ENCODE measurements at regions not wholly inside any gene's neighbourhood (a gene's known extent, or its start where the extent isn't known, plus 50 kb on each side); places are given as distances from the start of the nearest gene placed in this dataset.

GRCh38 chr13:97616385-97616784 lies 182.4 kb downstream of the RAP2A start:
- Histone ChIP-seq H3K4me3 (ENCODE audit: low read depth in 1 of 5, low read length in 5 of 5) (no peak overlapping the region), H3K27me3 (ENCODE audit: control insufficient read depth in 5 of 5, insufficient read depth in 4 of 5, low read length in 5 of 5) (no peaks in the 10 kb centered on the region), H3K9me3 (ENCODE audit: control insufficient read depth in 5 of 5, low read length in 5 of 5) (no peaks in the 10 kb centered on the region), H3K36me3 (ENCODE audit: control insufficient read depth in 5 of 5, insufficient read depth in 5 of 5, low read length in 5 of 5) (no peaks in the 10 kb centered on the region), H3K27ac (ENCODE audit: low read depth, low read length) (no peak overlapping the region), H3K4me1 (ENCODE audit: control insufficient read depth in 5 of 5, insufficient read depth in 5 of 5, low read length in 5 of 5) (no peaks in the 10 kb centered on the region), H3K9ac (ENCODE audit: low read length in 5 of 5) (no peak overlapping the region)

GRCh38 chr13:97621025-97621424 lies 187.1 kb downstream of the RAP2A start:
- Histone ChIP-seq H3K4me3 (ENCODE audit: low read depth in 1 of 5, low read length in 5 of 5) (no peak overlapping the region), H3K4me1 (ENCODE audit: control insufficient read depth in 5 of 5, insufficient read depth in 5 of 5, low read length in 5 of 5) (no peaks in the 10 kb centered on the region), H3K9ac (ENCODE audit: low read length in 5 of 5) (no peak overlapping the region), H3K27ac (ENCODE audit: low read depth, low read length) (no peak overlapping the region), H3K36me3 (ENCODE audit: control insufficient read depth in 5 of 5, insufficient read depth in 5 of 5, low read length in 5 of 5) (no peaks in the 10 kb centered on the region), H3K9me3 (ENCODE audit: control insufficient read depth in 5 of 5, low read length in 5 of 5) (no peaks in the 10 kb centered on the region), H3K27me3 (ENCODE audit: control insufficient read depth in 5 of 5, insufficient read depth in 4 of 5, low read length in 5 of 5) (no peaks in the 10 kb centered on the region)

GRCh38 chr13:97621631-97622030 lies 187.7 kb downstream of the RAP2A start:
- Histone ChIP-seq H3K4me3 (ENCODE audit: low read depth in 1 of 5, low read length in 5 of 5) (no peak overlapping the region), H3K27me3 (ENCODE audit: control insufficient read depth in 5 of 5, insufficient read depth in 4 of 5, low read length in 5 of 5) (no peaks in the 10 kb centered on the region), H3K4me1 (ENCODE audit: control insufficient read depth in 5 of 5, insufficient read depth in 5 of 5, low read length in 5 of 5) (no peaks in the 10 kb centered on the region), H3K9me3 (ENCODE audit: control insufficient read depth in 5 of 5, low read length in 5 of 5) (no peaks in the 10 kb centered on the region), H3K27ac (ENCODE audit: low read depth, low read length) (no peak overlapping the region), H3K36me3 (ENCODE audit: control insufficient read depth in 5 of 5, insufficient read depth in 5 of 5, low read length in 5 of 5) (no peaks in the 10 kb centered on the region), H3K9ac (ENCODE audit: low read length in 5 of 5) (no peak overlapping the region)

- no peak overlapping the region for H3K27ac ChIP-seq (ENCODE audit: low read depth, low read length)
- H3K4me1 ChIP-seq (ENCODE audit: control insufficient read depth in 5 of 5, insufficient read depth in 5 of 5, low read length in 5 of 5), result no peaks in the 10 kb centered on the region
- no peaks in the 10 kb centered on the region for H3K27me3 ChIP-seq (ENCODE audit: control insufficient read depth in 5 of 5, insufficient read depth in 4 of 5, low read length in 5 of 5)
- no peaks in the 10 kb centered on the region for H3K36me3 ChIP-seq (ENCODE audit: control insufficient read depth in 5 of 5, insufficient read depth in 5 of 5, low read length in 5 of 5)
- H3K9me3 ChIP-seq (ENCODE audit: control insufficient read depth in 5 of 5, low read length in 5 of 5), result peaks cover 5 to 10% (median 8%) of the 10 kb centered on the region in 5 donors
- no peak overlapping the region for H3K4me3 ChIP-seq (ENCODE audit: low read depth in 1 of 5, low read length in 5 of 5)
- H3K9ac ChIP-seq (ENCODE audit: low read length in 5 of 5), result no peak overlapping the region
Observed at GRCh38 chr13:97627566-97627965, 193.6 kb downstream of the RAP2A start.

GRCh38 chr13:97629601-97630272 lies 195.8 kb downstream of the RAP2A start:
- Histone ChIP-seq H3K36me3 (ENCODE audit: control insufficient read depth in 5 of 5, insufficient read depth in 5 of 5, low read length in 5 of 5) (no peaks in the 10 kb centered on the region), H3K27me3 (ENCODE audit: control insufficient read depth in 5 of 5, insufficient read depth in 4 of 5, low read length in 5 of 5) (no peaks in the 10 kb centered on the region), H3K4me1 (ENCODE audit: control insufficient read depth in 5 of 5, insufficient read depth in 5 of 5, low read length in 5 of 5) (no peaks in the 10 kb centered on the region), H3K27ac (ENCODE audit: low read depth, low read length) (no peak overlapping the region), H3K4me3 (ENCODE audit: low read depth in 1 of 5, low read length in 5 of 5) (no peak overlapping the region), H3K9ac (ENCODE audit: low read length in 5 of 5) (no peak overlapping the region), H3K9me3 (ENCODE audit: control insufficient read depth in 5 of 5, low read length in 5 of 5) (peaks cover 5 to 10% (median 8%) of the 10 kb centered on the region in 5 donors)

- Histone ChIP-seq H3K27me3 (ENCODE audit: control insufficient read depth in 5 of 5, insufficient read depth in 4 of 5, low read length in 5 of 5) (no peaks in the 10 kb centered on the region), H3K27ac (ENCODE audit: low read depth, low read length) (no peak overlapping the region), H3K9me3 (ENCODE audit: control insufficient read depth in 5 of 5, low read length in 5 of 5) (peaks cover 5 to 10% (median 8%) of the 10 kb centered on the region in 5 donors), H3K4me3 (ENCODE audit: low read depth in 1 of 5, low read length in 5 of 5) (no peak overlapping the region), H3K36me3 (ENCODE audit: control insufficient read depth in 5 of 5, insufficient read depth in 5 of 5, low read length in 5 of 5) (no peaks in the 10 kb centered on the region), H3K9ac (ENCODE audit: low read length in 5 of 5) (no peak overlapping the region), H3K4me1 (ENCODE audit: control insufficient read depth in 5 of 5, insufficient read depth in 5 of 5, low read length in 5 of 5) (no peaks in the 10 kb centered on the region)
Observed at GRCh38 chr13:97630725-97631124, 196.8 kb downstream of the RAP2A start.

GRCh38 chr13:97631158-97631557 lies 197.2 kb downstream of the RAP2A start:
- H3K27me3 ChIP-seq (ENCODE audit: control insufficient read depth in 5 of 5, insufficient read depth in 4 of 5, low read length in 5 of 5), result no peaks in the 10 kb centered on the region
- no peak overlapping the region for H3K27ac ChIP-seq (ENCODE audit: low read depth, low read length)
- no peak overlapping the region for H3K9ac ChIP-seq (ENCODE audit: low read length in 5 of 5)
- peak overlapping the region in 1 of 5 donors; percentile 20 for H3K4me3 ChIP-seq (ENCODE audit: low read depth in 1 of 5, low read length in 5 of 5)
- no peaks in the 10 kb centered on the region for H3K36me3 ChIP-seq (ENCODE audit: control insufficient read depth in 5 of 5, insufficient read depth in 5 of 5, low read length in 5 of 5)
- no peaks in the 10 kb centered on the region for H3K4me1 ChIP-seq (ENCODE audit: control insufficient read depth in 5 of 5, insufficient read depth in 5 of 5, low read length in 5 of 5)
- peaks cover 5 to 10% (median 8%) of the 10 kb centered on the region in 5 donors for H3K9me3 ChIP-seq (ENCODE audit: control insufficient read depth in 5 of 5, low read length in 5 of 5)

- no peaks in the 10 kb centered on the region for H3K27me3 ChIP-seq (ENCODE audit: control insufficient read depth in 5 of 5, insufficient read depth in 4 of 5, low read length in 5 of 5)
- no peak overlapping the region for H3K9ac ChIP-seq (ENCODE audit: low read length in 5 of 5)
- no peaks in the 10 kb centered on the region for H3K9me3 ChIP-seq (ENCODE audit: control insufficient read depth in 5 of 5, low read length in 5 of 5)
- peaks cover 0 to 13% (median 4%) of the 10 kb centered on the region in 5 donors for H3K4me1 ChIP-seq (ENCODE audit: control insufficient read depth in 5 of 5, insufficient read depth in 5 of 5, low read length in 5 of 5)
- no peak overlapping the region for H3K4me3 ChIP-seq (ENCODE audit: low read depth in 1 of 5, low read length in 5 of 5)
- no peaks in the 10 kb centered on the region for H3K36me3 ChIP-seq (ENCODE audit: control insufficient read depth in 5 of 5, insufficient read depth in 5 of 5, low read length in 5 of 5)
- H3K27ac ChIP-seq (ENCODE audit: low read depth, low read length), result no peak overlapping the region
Observed at GRCh38 chr13:97639236-97639635, 205.3 kb downstream of the RAP2A start.

- no peaks in the 10 kb centered on the region for H3K9me3 ChIP-seq (ENCODE audit: control insufficient read depth in 5 of 5, low read length in 5 of 5)
- H3K4me3 ChIP-seq (ENCODE audit: low read depth in 1 of 5, low read length in 5 of 5), result no peak overlapping the region
- no peaks in the 10 kb centered on the region for H3K36me3 ChIP-seq (ENCODE audit: control insufficient read depth in 5 of 5, insufficient read depth in 5 of 5, low read length in 5 of 5)
- H3K9ac ChIP-seq (ENCODE audit: low read length in 5 of 5), result no peak overlapping the region
- H3K4me1 ChIP-seq (ENCODE audit: control insufficient read depth in 5 of 5, insufficient read depth in 5 of 5, low read length in 5 of 5), result peaks cover 0 to 13% (median 4%) of the 10 kb centered on the region in 5 donors
- H3K27ac ChIP-seq (ENCODE audit: low read depth, low read length), result no peak overlapping the region
- no peaks in the 10 kb centered on the region for H3K27me3 ChIP-seq (ENCODE audit: control insufficient read depth in 5 of 5, insufficient read depth in 4 of 5, low read length in 5 of 5)
Observed at GRCh38 chr13:97640268-97640667, 206.3 kb downstream of the RAP2A start.

GRCh38 chr13:97648171-97648880 lies 214.4 kb downstream of the RAP2A start:
- Histone ChIP-seq H3K27ac (ENCODE audit: low read depth, low read length) (no peak overlapping the region), H3K9me3 (ENCODE audit: control insufficient read depth in 5 of 5, low read length in 5 of 5) (no peaks in the 10 kb centered on the region)

More at GRCh38 chr13:97648171-97648880, 214.4 kb downstream of the RAP2A start:
- Histone ChIP-seq H3K4me3 (ENCODE audit: low read depth in 1 of 5, low read length in 5 of 5) (no peak overlapping the region), H3K27me3 (ENCODE audit: control insufficient read depth in 5 of 5, insufficient read depth in 4 of 5, low read length in 5 of 5) (no peaks in the 10 kb centered on the region), H3K4me1 (ENCODE audit: control insufficient read depth in 5 of 5, insufficient read depth in 5 of 5, low read length in 5 of 5) (no peaks in the 10 kb centered on the region), H3K36me3 (ENCODE audit: control insufficient read depth in 5 of 5, insufficient read depth in 5 of 5, low read length in 5 of 5) (no peaks in the 10 kb centered on the region), H3K9ac (ENCODE audit: low read length in 5 of 5) (no peak overlapping the region)
